ENCODE measurements at regions not wholly inside any gene's neighbourhood (a gene's known extent, or its start where the extent isn't known, plus 50 kb on each side); places are given as distances from the start of the nearest gene placed in this dataset.

DNA sequence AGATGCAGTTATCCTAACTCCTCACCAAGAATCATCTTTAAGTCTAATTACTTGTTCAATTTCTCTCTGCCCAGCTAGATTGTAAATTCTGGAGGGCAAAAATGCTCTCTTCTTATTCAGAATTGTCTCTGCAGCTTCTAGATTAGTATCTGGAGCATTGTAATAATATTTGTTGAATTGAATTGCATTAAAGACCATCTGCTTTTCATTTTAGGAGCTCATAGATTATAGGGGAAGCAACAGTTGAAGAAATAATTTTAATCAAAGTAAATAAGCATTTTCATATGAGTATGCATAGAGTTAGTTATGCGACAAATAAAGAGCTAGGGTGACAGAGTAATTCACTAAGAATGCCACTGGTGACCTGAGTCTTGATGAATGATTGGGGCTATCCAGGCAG lies 222.8 kb downstream of the SPRY2 start:
- no peaks in the 10 kb centered on the region for H3K27me3 ChIP-seq
- no peaks in the 10 kb centered on the region for H3K4me1 ChIP-seq
- TF ChIP-seq Cebpa-rat (IDR thresholded peaks at IDR 0.05) = no peak
- H3K9me3 ChIP-seq (replicated peaks in 1 of 11) = no peaks in the 10 kb centered on the region
- H3K27ac ChIP-seq = no peak overlapping the region
- H3K4me3 ChIP-seq = no peak overlapping the region
- H3K9ac ChIP-seq = no peak overlapping the region
- H3K4me2 ChIP-seq = no peak overlapping the region
- no peaks in the 10 kb centered on the region for H4K20me1 ChIP-seq
- H3K36me3 ChIP-seq = no peaks in the 10 kb centered on the region

DNA sequence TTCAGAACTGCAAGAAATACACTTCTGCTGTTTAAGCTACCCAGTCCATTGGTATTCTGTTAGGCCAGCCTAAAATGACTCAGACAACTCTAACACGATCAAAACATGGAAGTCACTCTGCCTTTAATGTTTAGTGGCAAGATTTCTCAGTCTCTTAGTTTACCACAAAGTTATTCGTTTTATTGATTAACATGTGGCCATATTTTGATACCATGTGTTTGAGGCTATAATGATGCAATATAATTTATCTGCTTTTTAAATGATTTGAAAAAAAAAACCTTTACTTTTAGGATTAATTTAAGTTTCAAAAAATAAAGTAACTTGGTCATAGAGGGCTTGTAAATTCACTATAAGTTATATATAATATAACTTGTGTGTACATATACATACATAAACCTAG lies 223.4 kb downstream of the SPRY2 start:
- Histone ChIP-seq H3K9ac (no peak overlapping the region), H3K9me3 (replicated peaks in 1 of 11) (no peaks in the 10 kb centered on the region), H3K4me1 (no peaks in the 10 kb centered on the region), H3K27me3 (no peaks in the 10 kb centered on the region), H4K20me1 (no peaks in the 10 kb centered on the region), H3K36me3 (no peaks in the 10 kb centered on the region), H3K4me3 (no peak overlapping the region), H3K4me2 (no peak overlapping the region), H3K27ac (no peak overlapping the region)
- no peak for TF ChIP-seq Cebpa-rat (IDR thresholded peaks at IDR 0.05)

DNA sequence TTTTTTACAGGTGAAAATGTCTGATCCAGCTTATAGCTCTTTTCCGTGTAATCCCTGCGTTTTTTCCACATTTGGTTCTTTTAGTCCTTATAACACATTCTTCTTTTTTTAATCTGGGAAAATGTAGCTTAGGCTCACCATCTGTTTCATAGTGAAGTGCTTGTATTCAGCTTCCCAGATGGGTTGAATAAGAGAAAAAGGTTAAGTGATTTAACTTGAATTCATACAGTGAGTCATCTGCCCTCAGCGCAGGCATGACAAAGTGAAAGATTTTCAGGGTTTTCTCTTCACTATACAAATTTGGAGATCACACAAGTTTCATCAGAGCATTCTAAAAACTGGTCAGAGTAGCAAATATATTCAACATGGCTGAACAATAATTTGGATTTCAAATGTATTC lies 224.8 kb downstream of the SPRY2 start:
- no peaks in the 10 kb centered on the region for H3K36me3 ChIP-seq
- H3K9me3 ChIP-seq (replicated peaks in 1 of 11) = no peaks in the 10 kb centered on the region
- TF ChIP-seq Cebpa-rat (IDR thresholded peaks at IDR 0.05) = no peak
- no peak overlapping the region for H3K4me3 ChIP-seq
- no peaks in the 10 kb centered on the region for H3K27me3 ChIP-seq
- H3K27ac ChIP-seq = no peak overlapping the region
- H3K4me1 ChIP-seq = no peaks in the 10 kb centered on the region
- no peak overlapping the region for H3K9ac ChIP-seq
- H4K20me1 ChIP-seq = no peaks in the 10 kb centered on the region
- no peak overlapping the region for H3K4me2 ChIP-seq

DNA sequence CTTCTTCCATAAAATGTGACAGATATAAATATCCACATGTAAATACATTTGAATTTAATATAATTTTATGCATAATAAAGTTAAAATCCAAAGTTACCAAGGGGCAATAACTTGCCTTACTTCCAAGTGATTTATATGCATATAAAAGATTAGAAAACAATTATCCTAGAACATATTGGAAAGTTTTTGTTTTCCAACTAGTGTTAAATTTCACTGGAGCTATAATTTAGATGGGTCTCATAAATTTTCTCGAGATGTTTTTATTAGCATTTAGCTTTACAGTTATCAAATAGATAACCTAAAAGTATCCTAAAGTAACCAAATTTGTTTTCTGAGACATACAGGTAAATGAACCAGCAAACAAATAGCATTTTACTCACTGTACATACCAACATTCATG lies 225.3 kb downstream of the SPRY2 start:
- Histone ChIP-seq H3K9ac (no peak overlapping the region), H3K27me3 (no peaks in the 10 kb centered on the region), H3K27ac (no peak overlapping the region), H3K4me3 (no peak overlapping the region), H3K4me2 (no peak overlapping the region), H3K4me1 (no peaks in the 10 kb centered on the region), H3K36me3 (no peaks in the 10 kb centered on the region), H4K20me1 (no peaks in the 10 kb centered on the region), H3K9me3 (replicated peaks in 1 of 11) (no peaks in the 10 kb centered on the region)
- no peak for TF ChIP-seq Cebpa-rat (IDR thresholded peaks at IDR 0.05)

DNA sequence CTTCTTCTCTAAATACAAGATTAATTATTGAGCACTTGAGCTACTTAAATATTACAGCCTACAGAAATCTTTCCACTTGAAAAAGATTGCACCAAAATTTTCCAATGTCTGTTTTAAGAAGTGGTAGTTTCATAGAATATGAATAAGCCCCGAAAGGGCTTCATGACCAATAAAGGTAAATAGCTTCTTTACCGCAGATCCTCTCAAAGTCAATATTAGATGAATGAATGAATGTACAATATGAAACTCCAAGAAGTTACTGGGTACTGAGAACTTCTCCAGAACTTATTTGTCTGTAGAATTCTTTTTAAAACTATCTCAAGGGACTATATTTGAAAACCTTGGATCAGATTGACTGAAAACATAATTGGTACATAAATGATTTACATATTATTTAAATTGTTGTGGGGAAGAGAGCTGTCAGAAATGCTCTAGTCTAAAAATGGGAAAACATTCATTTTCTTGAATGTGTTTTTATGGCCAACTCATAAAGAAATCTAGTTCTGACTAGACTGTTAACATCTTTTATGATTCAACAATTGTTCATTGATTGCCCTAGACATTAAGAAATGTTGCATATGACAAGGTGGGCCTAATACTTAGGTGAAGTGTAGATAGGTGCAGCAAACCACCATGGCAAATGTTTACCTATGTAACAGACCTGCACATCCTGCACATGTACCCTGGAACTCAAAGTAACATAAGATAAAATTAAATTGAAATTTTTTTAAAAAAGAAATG lies 227.0 kb downstream of the SPRY2 start:
- no peak for TF ChIP-seq Cebpa-rat (IDR thresholded peaks at IDR 0.05)
- H3K4me2 ChIP-seq = no peak overlapping the region

DNA sequence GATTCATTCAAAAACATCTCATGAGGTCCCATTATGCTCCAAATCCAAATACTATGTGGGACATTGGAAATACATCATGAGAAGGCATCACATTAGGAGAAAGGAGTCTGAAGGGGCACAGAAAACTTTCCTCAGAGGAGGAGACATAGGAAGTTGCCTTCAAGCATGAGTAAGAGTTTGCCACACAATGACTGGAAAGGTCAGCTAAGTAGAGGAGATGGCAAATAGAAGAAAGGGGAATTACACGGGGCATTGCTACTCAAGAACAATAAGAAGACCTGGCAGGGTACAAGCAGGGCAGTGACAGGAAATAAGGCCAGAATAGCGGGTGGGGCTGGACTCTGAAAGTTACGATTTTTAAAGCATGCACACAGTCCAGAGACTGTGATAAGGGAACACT lies 231.6 kb downstream of the SPRY2 start:
- Histone ChIP-seq H3K4me1 (no peaks in the 10 kb centered on the region), H3K9ac (no peak overlapping the region), H4K20me1 (no peaks in the 10 kb centered on the region), H3K4me2 (no peak overlapping the region), H3K36me3 (no peaks in the 10 kb centered on the region), H3K27ac (no peak overlapping the region), H3K9me3 (replicated peaks in 1 of 11) (no peaks in the 10 kb centered on the region), H3K4me3 (no peak overlapping the region), H3K27me3 (no peaks in the 10 kb centered on the region)
- no peak for TF ChIP-seq Cebpa-rat (IDR thresholded peaks at IDR 0.05)

More for the DNA sequence above, 227.0 kb downstream of the SPRY2 start:
- Histone ChIP-seq H3K9me3 (replicated peaks in 1 of 11) (no peaks in the 10 kb centered on the region), H3K4me3 (no peak overlapping the region), H3K27me3 (no peaks in the 10 kb centered on the region), H3K36me3 (no peaks in the 10 kb centered on the region), H3K9ac (no peak overlapping the region), H3K27ac (no peak overlapping the region), H4K20me1 (no peaks in the 10 kb centered on the region), H3K4me1 (no peaks in the 10 kb centered on the region)

DNA sequence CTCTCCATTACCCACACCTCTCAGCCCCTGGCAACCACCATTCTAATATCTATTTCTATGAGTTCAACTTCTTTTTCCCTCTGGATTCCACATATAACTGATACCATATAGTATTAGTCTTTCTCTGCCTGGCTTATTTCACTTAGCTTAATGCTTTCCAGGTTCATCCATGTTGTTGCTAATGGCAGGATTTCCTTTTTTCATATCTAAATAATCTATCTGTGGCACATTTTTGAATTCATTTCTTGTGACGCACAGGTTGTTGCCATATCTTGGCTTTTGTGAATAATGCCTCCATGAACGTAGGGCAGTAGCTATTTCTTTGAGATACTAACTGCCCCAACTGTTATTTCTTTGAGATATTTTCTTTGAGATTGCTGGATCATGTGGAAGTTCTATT lies 235.6 kb downstream of the SPRY2 start:
- Histone ChIP-seq H3K27ac (no peak overlapping the region), H3K9me3 (replicated peaks in 1 of 11) (no peaks in the 10 kb centered on the region), H3K27me3 (no peaks in the 10 kb centered on the region), H3K4me3 (no peak overlapping the region), H3K4me2 (no peak overlapping the region), H4K20me1 (no peaks in the 10 kb centered on the region), H3K9ac (no peak overlapping the region), H3K4me1 (no peaks in the 10 kb centered on the region), H3K36me3 (no peaks in the 10 kb centered on the region)
- no peak for TF ChIP-seq Cebpa-rat (IDR thresholded peaks at IDR 0.05)

DNA sequence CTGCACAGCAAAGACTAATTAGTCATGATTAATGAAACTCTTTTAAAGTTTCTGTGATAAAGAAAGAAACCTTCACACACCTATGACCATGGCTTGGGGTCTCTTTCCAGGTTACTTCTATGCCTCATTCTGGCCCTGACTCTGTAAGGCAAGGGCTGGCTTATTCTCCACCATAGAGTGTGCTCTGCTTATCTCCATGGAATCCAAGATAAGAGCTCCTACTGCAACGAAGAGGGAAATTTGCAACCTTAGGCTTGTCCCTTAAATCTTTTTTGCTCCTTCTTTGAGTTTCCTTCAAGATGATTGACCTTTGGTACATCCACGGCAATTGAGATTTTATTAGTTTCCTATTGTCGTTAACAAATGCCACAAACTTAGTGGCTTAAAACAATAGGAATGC lies 239.9 kb downstream of the SPRY2 start:
- no peak overlapping the region for H3K4me3 ChIP-seq
- TF ChIP-seq Cebpa-rat (IDR thresholded peaks at IDR 0.05) = no peak
- no peaks in the 10 kb centered on the region for H3K36me3 ChIP-seq

DNA sequence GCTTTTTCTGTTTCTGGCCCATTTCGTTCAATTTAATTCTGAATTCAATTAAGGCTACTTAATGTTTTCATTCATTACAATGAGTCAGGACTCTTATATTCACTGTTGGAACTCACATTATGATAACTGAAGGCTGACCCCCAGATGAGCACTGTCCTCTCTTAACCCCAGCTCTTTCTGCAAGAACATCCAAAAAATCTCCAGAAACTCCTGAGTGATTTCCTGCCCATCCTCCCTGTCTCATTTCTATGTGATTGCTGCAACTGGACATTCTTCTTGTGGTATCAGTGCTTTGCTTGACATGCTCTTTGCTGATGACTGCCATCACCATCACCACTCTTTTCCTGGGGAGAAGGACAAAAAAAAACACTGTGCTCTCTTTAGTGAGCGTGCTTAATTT lies 240.3 kb downstream of the SPRY2 start:
- Histone ChIP-seq H3K4me1 (no peaks in the 10 kb centered on the region), H3K36me3 (no peaks in the 10 kb centered on the region)

More for the DNA sequence above, 239.9 kb downstream of the SPRY2 start:
- no peaks in the 10 kb centered on the region for H4K20me1 ChIP-seq
- H3K9ac ChIP-seq = no peak overlapping the region
- no peaks in the 10 kb centered on the region for H3K9me3 ChIP-seq (replicated peaks in 1 of 11)
- no peaks in the 10 kb centered on the region for H3K27me3 ChIP-seq
- no peak overlapping the region for H3K27ac ChIP-seq
- H3K4me2 ChIP-seq = no peak overlapping the region
- no peaks in the 10 kb centered on the region for H3K4me1 ChIP-seq

DNA sequence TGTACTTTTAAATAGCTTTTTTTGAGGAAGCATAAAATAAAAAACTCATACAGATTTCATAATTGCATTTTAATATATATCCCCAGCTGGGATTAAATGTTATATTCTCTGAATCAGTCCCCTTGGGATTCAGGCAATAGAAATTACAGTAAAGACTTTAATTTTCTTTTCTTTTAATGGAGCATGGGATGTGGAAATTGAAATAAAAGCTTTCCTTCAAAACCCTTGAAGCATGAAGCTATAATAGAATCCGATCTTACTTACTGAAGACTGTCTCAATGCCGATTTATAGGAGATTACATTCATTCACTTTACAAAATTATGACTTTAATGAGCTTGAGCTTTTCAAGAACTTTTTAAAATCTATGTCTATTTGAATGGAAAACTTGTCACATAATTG lies 243.4 kb downstream of the SPRY2 start:
- H3K4me2 ChIP-seq = no peak overlapping the region
- no peaks in the 10 kb centered on the region for H4K20me1 ChIP-seq
- H3K9ac ChIP-seq = no peak overlapping the region
- H3K9me3 ChIP-seq (replicated peaks in 1 of 11) = peaks cover 0 to 13% (median 0%) of the 10 kb centered on the region in 11 experiments; a peak in 6 of 22 replicates
- TF ChIP-seq Cebpa-rat (IDR thresholded peaks at IDR 0.05) = no peak
- H3K27me3 ChIP-seq = no peaks in the 10 kb centered on the region
- no peaks in the 10 kb centered on the region for H3K36me3 ChIP-seq
- no peaks in the 10 kb centered on the region for H3K4me1 ChIP-seq
- H3K4me3 ChIP-seq = no peak overlapping the region
- no peak overlapping the region for H3K27ac ChIP-seq

More for the DNA sequence above, 240.3 kb downstream of the SPRY2 start:
- H3K4me3 ChIP-seq = no peak overlapping the region
- no peaks in the 10 kb centered on the region for H4K20me1 ChIP-seq
- no peak overlapping the region for H3K9ac ChIP-seq
- H3K27ac ChIP-seq = no peak overlapping the region
- no peaks in the 10 kb centered on the region for H3K9me3 ChIP-seq (replicated peaks in 1 of 11)
- no peak overlapping the region for H3K4me2 ChIP-seq
- no peaks in the 10 kb centered on the region for H3K27me3 ChIP-seq
- no peak for TF ChIP-seq Cebpa-rat (IDR thresholded peaks at IDR 0.05)

Measured in BLaER1 treated with 17β-estradiol and CSF1 and Interleukin-3, amounts not matched to agents 10 nM and 100 nM (cell line).